HG03066 (cell line): ENCODE measurements at regions not wholly inside any gene's neighbourhood (a gene's known extent, or its start where the extent isn't known, plus 50 kb on each side); places are given as distances from the start of the nearest gene placed in this dataset.

Experiments
- ATAC-seq: cut with Tn5 transposase; IDR thresholded peaks from one replicate; pipeline ENCODE4 v1.9.1; 2021; ENCODE audit warnings: low read depth; ENCODE audit not compliant: unreplicated experiment

DNA sequence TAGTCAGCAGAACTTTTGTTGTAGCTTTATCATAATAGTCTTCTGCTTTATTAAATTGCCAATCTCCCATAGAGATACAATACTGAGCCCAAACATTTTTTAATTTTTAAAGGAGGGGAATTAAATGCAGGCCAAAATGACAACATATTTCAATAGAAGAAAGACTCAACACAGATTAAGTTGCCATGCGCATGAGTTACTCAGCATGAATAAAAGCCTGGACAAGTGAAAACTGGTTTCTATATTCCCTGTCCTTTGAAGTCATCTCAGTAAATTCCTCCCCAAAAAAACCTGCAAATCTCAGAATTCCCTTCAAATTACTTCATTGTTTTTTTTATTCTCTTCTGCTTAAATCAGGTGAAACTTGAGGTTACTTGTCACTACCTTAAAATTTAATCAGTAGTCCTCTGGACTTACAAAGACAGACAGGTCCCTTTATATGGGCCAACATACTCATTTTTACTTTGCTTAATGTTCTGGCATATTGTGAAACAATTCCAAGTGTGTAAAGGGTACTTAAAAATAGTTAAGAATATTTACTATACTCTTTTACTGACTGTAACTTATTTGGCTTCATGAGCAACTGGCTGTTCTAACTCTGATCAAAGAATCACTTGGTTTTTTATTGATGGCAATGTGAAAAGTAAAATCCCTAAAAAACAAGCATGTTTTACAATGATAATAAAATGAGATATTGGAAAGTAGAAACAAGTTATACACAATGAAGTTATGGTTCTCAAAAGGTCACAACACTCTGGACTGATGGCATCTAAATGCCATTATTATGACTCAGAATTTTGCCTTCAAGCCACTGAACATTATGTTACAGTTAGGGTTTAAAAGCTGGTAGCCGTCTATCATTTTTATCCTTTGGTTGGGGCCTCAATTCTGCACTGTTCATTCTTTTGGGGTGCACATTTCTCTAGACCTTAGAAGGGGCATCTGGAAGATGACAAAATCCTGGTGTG, 49.9 kb upstream of the COL21A1 start:
- ATAC-seq, result no peak
